H9 (cell line): ENCODE measurements at regions not wholly inside any gene's neighbourhood (a gene's known extent, or its start where the extent isn't known, plus 50 kb on each side); places are given as distances from the start of the nearest gene placed in this dataset.

Source experiments
- DNase-seq: peaks from one replicate; pipeline ENCODE4 v3.0.0-alpha.2; 2017
- H2AFZ ChIP-seq: one replicate; pipeline ENCODE4 v1.6.1; 2013; ENCODE audit warnings: mild to moderate bottlenecking, low read length, control low read depth, moderate library complexity
- H2AK5ac ChIP-seq: 2 replicates; pipeline ENCODE4 v1.6.1; 2013; ENCODE audit warnings: low read length, control low read depth, mixed read lengths; ENCODE audit not compliant: insufficient read length
- H2BK120ac ChIP-seq: one replicate; pipeline ENCODE4 v1.6.1; 2013; ENCODE audit warnings: low read depth, mild to moderate bottlenecking, low read length, control low read depth, inconsistent platforms; ENCODE audit not compliant: poor library complexity, severe bottlenecking
- H2BK12ac ChIP-seq: 2 replicates; pipeline ENCODE4 v1.6.1; 2013; ENCODE audit warnings: low read length, control low read depth, mixed read lengths, low read depth; ENCODE audit not compliant: insufficient read length
- H2BK15ac ChIP-seq: 2 replicates; pipeline ENCODE4 v1.6.1; 2013; ENCODE audit warnings: low read depth, low read length, control low read depth
- H2BK20ac ChIP-seq: one replicate; pipeline ENCODE4 v1.6.1; 2013; ENCODE audit warnings: low read depth, mild to moderate bottlenecking, low read length, control low read depth, inconsistent platforms; ENCODE audit not compliant: poor library complexity, severe bottlenecking
- H2BK5ac ChIP-seq: 2 replicates; pipeline ENCODE4 v1.6.1; 2013; ENCODE audit warnings: low read length, control low read depth, mixed read lengths; ENCODE audit not compliant: insufficient read length
- H3K14ac ChIP-seq: 2 replicates; pipeline ENCODE4 v1.6.1; 2013; ENCODE audit warnings: low read length, control low read depth; ENCODE audit not compliant: insufficient read depth
- H3K18ac ChIP-seq: 2 replicates; pipeline ENCODE4 v1.6.1; 2013; ENCODE audit warnings: low read depth, mild to moderate bottlenecking, mixed read lengths, low read length, control low read depth; ENCODE audit not compliant: insufficient read length
- H3K23ac ChIP-seq: 2 replicates; pipeline ENCODE4 v1.6.1; 2013; ENCODE audit warnings: low read length, control low read depth, mixed read lengths, low read depth; ENCODE audit not compliant: insufficient read length
- H3K23me2 ChIP-seq: 2 replicates; pipeline ENCODE4 v1.6.1; 2013; ENCODE audit warnings: low read depth, mild to moderate bottlenecking, mixed read lengths, low read length, control low read depth; ENCODE audit not compliant: insufficient read length, poor library complexity, severe bottlenecking
- H3K27ac ChIP-seq: 2 replicates; pipeline ENCODE4 v1.5.1; 2013; ENCODE audit warnings: low read length, control low read depth, mixed read lengths, low read depth; ENCODE audit not compliant: insufficient read length
- H3K27me3 ChIP-seq: 2 replicates; pipeline ENCODE4 v1.6.1; 2013; ENCODE audit warnings: low read length, control low read depth, inconsistent platforms; ENCODE audit not compliant: insufficient read depth
- H3K4ac ChIP-seq: 2 replicates; pipeline ENCODE4 v1.6.1; 2013; ENCODE audit warnings: low read depth, mild to moderate bottlenecking, control low read depth, inconsistent platforms, low read length, moderate library complexity
- H3K4me1 ChIP-seq: 2 replicates; pipeline ENCODE4 v1.6.1; 2013; ENCODE audit warnings: low read length, control low read depth, inconsistent platforms; ENCODE audit not compliant: insufficient read depth
- H3K4me2 ChIP-seq: 2 replicates; pipeline ENCODE4 v1.6.1; 2013; ENCODE audit warnings: low read length, control low read depth, mixed read lengths; ENCODE audit not compliant: insufficient read length, insufficient read depth
- H3K56ac ChIP-seq: 2 replicates; pipeline ENCODE4 v1.6.1; 2013; ENCODE audit warnings: low read depth, mild to moderate bottlenecking, mixed read lengths, low read length, control low read depth; ENCODE audit not compliant: insufficient read length
- H3K79me1 ChIP-seq: 2 replicates; pipeline ENCODE4 v1.6.1; 2013; ENCODE audit warnings: low read depth, mild to moderate bottlenecking, moderate library complexity, low read length, control low read depth, inconsistent platforms; ENCODE audit not compliant: insufficient read depth, poor library complexity, severe bottlenecking
- H3K79me2 ChIP-seq: 2 replicates; pipeline ENCODE4 v1.6.1; 2013; ENCODE audit warnings: low read length, control low read depth, inconsistent platforms; ENCODE audit not compliant: insufficient read depth
- H3K9ac ChIP-seq: 2 replicates; pipeline ENCODE4 v1.6.1; 2013; ENCODE audit warnings: low read length, control low read depth, mixed read lengths; ENCODE audit not compliant: insufficient read length; ENCODE audit errors: extremely low read depth
- H3K9me3 ChIP-seq: one replicate; pipeline ENCODE4 v1.6.1; 2013; ENCODE audit warnings: low read depth, low read length, inconsistent platforms; ENCODE audit not compliant: control insufficient read depth
- H3T11ph ChIP-seq: one replicate; pipeline ENCODE4 v1.6.1; 2013; ENCODE audit warnings: mild to moderate bottlenecking, low read length, control low read depth, inconsistent platforms
- H4K20me1 ChIP-seq: one replicate; pipeline ENCODE4 v1.6.1; 2013; ENCODE audit not compliant: control insufficient read depth, insufficient read length, insufficient read depth
- H4K5ac ChIP-seq: 2 replicates; pipeline ENCODE4 v1.6.1; 2013; ENCODE audit warnings: low read depth, mild to moderate bottlenecking, mixed read lengths, low read length, control low read depth; ENCODE audit not compliant: insufficient read length
- H4K8ac ChIP-seq: replicated peaks from 2 replicates; pipeline ENCODE4 v1.6.1; 2013; ENCODE audit warnings: low read length, control low read depth, mixed read lengths, low read depth; ENCODE audit not compliant: insufficient read length
- H4K91ac ChIP-seq: 2 replicates; pipeline ENCODE4 v1.6.1; 2013; ENCODE audit warnings: low read depth, mild to moderate bottlenecking, moderate library complexity, mixed read lengths, low read length, control low read depth; ENCODE audit not compliant: insufficient read length
- H3K27ac Mint-ChIP-seq, 3 experiments: 2 replicates in 2 of 3; 3 replicates in 1 of 3; pipeline ENCODE4 v1.8.0; 2020 to 2021; ENCODE audit warnings: mixed read lengths in 3 of 3, mild to moderate bottlenecking in 1 of 3, moderate library complexity in 1 of 3
- H3K27me3 Mint-ChIP-seq: 2 replicates; pipeline ENCODE4 v1.8.0; 2021; ENCODE audit warnings: low read depth, mild to moderate bottlenecking, moderate library complexity, mixed read lengths
- H3K36me3 Mint-ChIP-seq, 3 experiments: 2 replicates in 2 of 3; 3 replicates in 1 of 3; pipeline ENCODE4 v1.8.0; 2020 to 2021; ENCODE audit warnings: low read depth in 3 of 3, mixed read lengths in 3 of 3; ENCODE audit not compliant: insufficient read depth in 1 of 3
- H3K4me1 Mint-ChIP-seq, 2 experiments: 2 replicates each; pipeline ENCODE4 v1.8.0; 2020; ENCODE audit warnings: mixed read lengths in 2 of 2
- H3K4me3 Mint-ChIP-seq, 2 experiments: 2 replicates in 1 of 2; 3 replicates in 1 of 2; pipeline ENCODE4 v1.8.0; 2020 to 2021; ENCODE audit warnings: mild to moderate bottlenecking in 2 of 2, mixed read lengths in 2 of 2, moderate library complexity in 1 of 2
- H3K9me3 Mint-ChIP-seq, 2 experiments: 2 replicates in 1 of 2; 3 replicates in 1 of 2; pipeline ENCODE4 v1.8.0; 2020; ENCODE audit warnings: mild to moderate bottlenecking in 2 of 2, mixed read lengths in 2 of 2, moderate library complexity in 1 of 2
- WGBS: extraction: QIAGEN DNeasy Blood & Tissue Kit; methylation state at CpG from one replicate; pipeline ENCODE4 v1.1.7; 2013; ENCODE audit warnings: missing lambda C conversion rate, low lambda C conversion rate, mixed read lengths; ENCODE audit not compliant: insufficient read length; ENCODE audit errors: extremely low coverage; 5-methylcytosine and 5-hydroxymethylcytosine counted together
- TF ChIP-seq, protein P1 (sequence below): fragments of 200-600 bp; sonication (generic); conservative IDR thresholded peaks from 3 replicates; pipeline ENCODE4 v1.8.0; 2021; ENCODE audit warnings: antibody characterized with exemption, mild to moderate bottlenecking

DNA sequence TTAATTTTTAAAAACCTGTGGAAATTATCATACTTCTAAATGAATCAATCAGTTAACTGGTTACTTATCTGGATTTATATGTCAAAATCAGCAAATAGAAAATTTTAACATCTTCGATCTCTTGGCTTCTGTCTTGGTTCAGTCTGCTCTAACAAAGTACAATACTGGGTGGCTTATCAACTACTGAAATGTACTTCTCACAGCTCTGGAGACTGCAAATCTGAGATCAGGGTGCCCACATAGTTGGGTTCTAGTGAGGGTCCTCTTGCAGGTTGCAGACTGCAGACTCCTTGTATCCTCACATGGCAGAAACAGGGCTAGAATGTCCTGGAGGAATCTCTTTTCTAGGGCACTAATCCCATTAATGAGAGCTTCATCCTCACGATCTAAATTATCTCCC is 1851.6 kb upstream of the TENM3 start:
- Mint-ChIP-seq H3K4me1 (no peaks in the 10 kb centered on the region), H3K27me3 (no peaks in the 10 kb centered on the region), H3K9me3 (no peaks in the 10 kb centered on the region), H3K27ac (no peak overlapping the region), H3K36me3 (no peaks in the 10 kb centered on the region), H3K4me3 (no peak overlapping the region)
- no peaks in the 10 kb centered on the region for H3K9me3 ChIP-seq
- H2BK15ac ChIP-seq = no peak overlapping the region
- no peak overlapping the region for H3K9ac ChIP-seq
- no peak overlapping the region for H4K5ac ChIP-seq
- DNase-seq = no peak
- TF ChIP-seq, protein P1, sequence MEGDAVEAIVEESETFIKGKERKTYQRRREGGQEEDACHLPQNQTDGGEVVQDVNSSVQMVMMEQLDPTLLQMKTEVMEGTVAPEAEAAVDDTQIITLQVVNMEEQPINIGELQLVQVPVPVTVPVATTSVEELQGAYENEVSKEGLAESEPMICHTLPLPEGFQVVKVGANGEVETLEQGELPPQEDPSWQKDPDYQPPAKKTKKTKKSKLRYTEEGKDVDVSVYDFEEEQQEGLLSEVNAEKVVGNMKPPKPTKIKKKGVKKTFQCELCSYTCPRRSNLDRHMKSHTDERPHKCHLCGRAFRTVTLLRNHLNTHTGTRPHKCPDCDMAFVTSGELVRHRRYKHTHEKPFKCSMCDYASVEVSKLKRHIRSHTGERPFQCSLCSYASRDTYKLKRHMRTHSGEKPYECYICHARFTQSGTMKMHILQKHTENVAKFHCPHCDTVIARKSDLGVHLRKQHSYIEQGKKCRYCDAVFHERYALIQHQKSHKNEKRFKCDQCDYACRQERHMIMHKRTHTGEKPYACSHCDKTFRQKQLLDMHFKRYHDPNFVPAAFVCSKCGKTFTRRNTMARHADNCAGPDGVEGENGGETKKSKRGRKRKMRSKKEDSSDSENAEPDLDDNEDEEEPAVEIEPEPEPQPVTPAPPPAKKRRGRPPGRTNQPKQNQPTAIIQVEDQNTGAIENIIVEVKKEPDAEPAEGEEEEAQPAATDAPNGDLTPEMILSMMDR = no peak
- H4K20me1 ChIP-seq = no peaks in the 10 kb centered on the region
- H2AK5ac ChIP-seq = no peak overlapping the region
- H3K56ac ChIP-seq = no peak overlapping the region
- no peak overlapping the region for H2AFZ ChIP-seq
- H3K27me3 ChIP-seq = no peaks in the 10 kb centered on the region
- H4K91ac ChIP-seq = no peak overlapping the region
- H2BK120ac ChIP-seq = no peak overlapping the region
- no peak overlapping the region for H2BK20ac ChIP-seq
- no peak overlapping the region for H3K14ac ChIP-seq
- no peaks in the 10 kb centered on the region for H3K23me2 ChIP-seq
- H3K4me1 ChIP-seq = no peaks in the 10 kb centered on the region
- no CpG with 5 or more reads among the region's 2 CpGs for WGBS
- H2BK12ac ChIP-seq = no peak overlapping the region
- no peaks in the 10 kb centered on the region for H3K79me2 ChIP-seq
- H3K79me1 ChIP-seq = no peaks in the 10 kb centered on the region
- no peak overlapping the region for H3K23ac ChIP-seq
- no peak overlapping the region for H3K27ac ChIP-seq
- no peak overlapping the region for H2BK5ac ChIP-seq
- no peak overlapping the region for H3K4ac ChIP-seq
- no peak overlapping the region for H4K8ac ChIP-seq
- no peak overlapping the region for H3K4me2 ChIP-seq
- no peak overlapping the region for H3K18ac ChIP-seq
- H3T11ph ChIP-seq = no peak overlapping the region
